ENCODE measurements at regions not wholly inside any gene's neighbourhood (a gene's known extent, or its start where the extent isn't known, plus 50 kb on each side); places are given as distances from the start of the nearest gene placed in this dataset.

DNA sequence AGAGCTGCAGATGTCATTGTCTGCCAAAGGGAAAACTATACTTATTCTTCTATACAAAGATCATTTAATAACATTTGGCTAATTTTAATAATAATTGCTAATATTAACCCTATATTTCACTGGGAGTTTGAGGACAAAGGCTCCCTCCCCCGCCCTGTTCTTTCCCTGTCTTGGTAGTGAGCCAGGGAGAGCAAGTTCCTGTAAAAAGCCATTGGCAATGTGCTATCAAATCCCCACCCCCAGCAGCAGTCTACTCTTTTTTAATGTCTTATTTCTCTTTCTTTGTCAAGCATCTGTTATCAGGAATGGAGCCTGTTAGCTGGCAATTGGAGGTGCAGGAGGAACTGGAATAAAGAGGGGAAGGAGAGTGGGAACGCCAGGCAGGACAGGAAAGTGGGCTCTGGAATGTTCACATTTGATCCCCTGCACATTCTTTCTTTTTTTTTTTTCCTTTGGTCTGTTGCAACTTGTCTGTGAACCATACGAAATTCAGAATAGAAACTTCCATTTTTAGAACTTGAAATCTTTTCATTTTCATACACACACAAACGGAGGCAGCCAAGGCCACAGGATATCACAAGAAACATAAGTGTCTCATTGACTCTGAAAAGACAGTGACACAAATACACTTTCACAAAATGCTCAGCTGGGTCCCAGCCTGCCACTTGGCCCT lies 664.8 kb upstream of the ZNF608 start:
- DNase-seq: no peak
- Mint-ChIP-seq H3K27ac (no peak overlapping the region), H3K36me3 (no peaks in the 10 kb centered on the region), H3K9me3 (peaks cover 0 to 4% (median 0%) of the 10 kb centered on the region in 6 donors), H3K27me3 (ENCODE audit: low read depth in 3 of 3) (no peaks in the 10 kb centered on the region), H3K4me1 (peaks cover 0 to 7% of the 10 kb centered on the region in 2 donors), H3K4me3 (no peak overlapping the region)

DNA sequence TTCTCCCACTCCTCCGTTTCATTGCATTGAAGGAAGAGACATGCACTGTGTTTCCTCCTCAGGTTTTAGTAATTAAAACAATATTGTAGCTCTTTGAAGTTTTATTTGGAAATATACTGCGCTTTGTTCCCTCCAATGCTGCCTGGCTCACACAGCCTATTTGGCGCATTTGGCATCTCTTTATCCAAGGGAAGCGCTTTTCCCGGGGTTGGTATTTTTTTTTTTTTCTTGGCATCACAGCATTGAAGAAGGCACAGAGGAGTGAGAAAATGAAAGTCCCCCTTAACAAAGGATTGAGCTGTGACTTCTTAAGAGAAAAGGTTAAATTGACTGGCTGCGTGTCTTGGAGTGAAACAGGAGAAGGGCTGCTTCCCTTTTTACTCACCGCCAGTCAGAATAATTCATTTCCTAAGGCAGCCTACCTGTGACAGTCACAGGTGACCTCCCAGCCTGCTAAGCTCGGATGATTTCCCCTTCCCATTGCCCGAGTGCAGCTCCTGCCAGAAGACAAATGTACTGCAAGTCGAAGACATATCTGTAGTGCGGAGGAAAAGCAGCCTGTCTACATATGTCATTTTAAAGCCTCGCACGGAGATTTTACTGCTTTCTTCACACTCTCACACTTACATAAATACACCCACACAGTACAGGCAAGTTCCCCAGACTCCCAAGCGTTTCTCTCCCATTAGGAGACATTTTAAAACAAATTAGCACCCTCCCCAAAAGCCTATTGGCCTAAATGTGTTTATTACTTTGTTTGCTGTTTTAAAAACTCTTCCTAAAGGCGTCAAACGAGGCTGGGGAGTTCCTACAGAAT lies 665.5 kb upstream of the ZNF608 start:
- Mint-ChIP-seq H3K4me3 (no peak overlapping the region), H3K9me3 (peaks cover 0 to 4% (median 0%) of the 10 kb centered on the region in 6 donors), H3K27me3 (ENCODE audit: low read depth in 3 of 3) (no peaks in the 10 kb centered on the region), H3K4me1 (peaks cover 0 to 7% of the 10 kb centered on the region in 2 donors), H3K36me3 (no peaks in the 10 kb centered on the region), H3K27ac (no peak overlapping the region)
- DNase-seq: no peak

DNA sequence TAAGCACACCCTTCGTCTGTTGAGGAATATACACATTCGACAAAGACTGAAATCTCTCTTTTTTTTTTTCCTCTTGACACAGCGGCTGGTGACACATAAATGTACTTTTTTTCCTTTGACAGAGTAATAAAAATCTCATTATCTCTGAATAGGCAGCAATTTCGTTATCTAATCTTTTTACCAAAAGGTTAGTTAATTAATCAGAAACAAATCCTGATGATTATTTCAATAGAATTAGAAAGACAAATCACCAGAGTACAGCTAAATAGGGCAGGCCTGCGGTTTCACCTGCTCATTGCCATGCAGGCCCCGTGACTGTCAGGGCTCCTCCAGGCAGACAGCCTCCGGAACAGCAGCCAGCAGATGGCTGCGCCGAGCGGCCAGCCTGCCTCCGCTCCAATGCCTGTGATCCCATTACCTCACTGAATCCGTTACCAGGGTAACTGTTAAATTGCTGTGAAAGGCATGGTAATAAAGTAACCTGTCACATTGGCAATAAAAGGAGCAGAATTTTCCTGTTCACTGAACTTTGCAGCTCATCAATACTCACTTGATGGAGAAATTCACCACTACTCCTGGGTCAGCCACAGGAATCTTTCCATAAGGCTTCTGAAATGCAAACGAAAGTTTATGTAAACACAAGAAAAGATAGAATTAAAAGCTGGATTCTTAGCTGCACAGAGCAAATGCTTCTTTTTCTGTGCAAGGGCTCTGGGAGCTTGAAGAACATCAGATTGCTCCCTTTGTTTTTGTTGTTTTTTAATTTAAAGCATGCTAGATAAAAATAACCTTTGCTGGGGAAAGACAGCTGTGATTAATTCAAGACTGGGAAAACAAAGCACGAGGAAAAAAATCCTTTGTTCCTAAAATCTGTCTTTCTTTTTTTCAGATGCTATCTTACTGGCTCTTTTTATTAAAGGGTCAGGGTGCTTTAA lies 666.4 kb upstream of the ZNF608 start:
- no peaks in the 10 kb centered on the region for H3K36me3 Mint-ChIP-seq
- DNase-seq: no peak
- H3K4me3 Mint-ChIP-seq: no peak overlapping the region
- peaks cover 0 to 2% (median 0%) of the 10 kb centered on the region in 3 donors for H3K27me3 Mint-ChIP-seq (ENCODE audit: low read depth in 3 of 3)
- H3K27ac Mint-ChIP-seq: no peak overlapping the region
- peaks cover 0 to 7% of the 10 kb centered on the region in 2 donors for H3K4me1 Mint-ChIP-seq
- no peaks in the 10 kb centered on the region for H3K9me3 Mint-ChIP-seq

DNA sequence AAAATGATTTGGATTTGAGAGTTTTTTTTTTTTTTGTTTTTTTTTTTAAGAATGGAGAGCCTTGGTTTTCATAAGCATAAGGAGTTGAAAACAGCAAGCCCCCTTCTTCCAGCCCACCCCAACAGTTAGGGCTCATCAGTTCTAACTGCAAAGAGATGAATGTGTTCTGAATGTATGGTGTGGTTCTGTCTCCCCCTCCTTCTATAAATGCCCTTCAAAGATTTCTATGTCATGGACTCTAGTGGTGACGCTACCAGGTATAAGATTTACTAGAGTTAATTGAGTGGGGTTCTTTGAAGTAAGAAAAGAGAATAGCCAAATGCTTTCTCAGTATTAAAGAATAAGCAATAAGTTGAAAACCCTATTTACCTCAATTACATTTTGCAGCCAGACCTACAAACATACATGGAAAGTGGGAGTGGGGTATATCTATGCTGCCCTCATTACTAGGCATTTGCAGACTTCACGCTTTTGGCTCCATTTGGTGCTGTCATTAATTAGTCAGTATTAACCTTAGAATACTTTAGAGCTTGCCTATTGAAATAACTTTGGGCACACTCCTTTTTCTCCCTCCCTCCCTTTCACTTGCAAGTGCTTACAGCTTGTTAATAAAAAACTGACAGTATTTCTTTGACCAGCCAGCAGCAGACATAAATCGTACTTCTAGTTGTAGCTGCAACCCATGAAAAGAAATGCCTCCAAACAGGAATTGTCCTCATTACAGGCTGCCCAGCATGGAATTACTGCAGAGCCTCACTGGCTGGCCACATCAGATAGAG lies 667.2 kb upstream of the ZNF608 start:
- Mint-ChIP-seq H3K4me3 (no peak overlapping the region), H3K4me1 (peaks cover 0 to 3% of the 10 kb centered on the region in 2 donors), H3K9me3 (no peaks in the 10 kb centered on the region), H3K27ac (no peak overlapping the region), H3K27me3 (ENCODE audit: low read depth in 3 of 3) (peaks cover 0 to 2% (median 0%) of the 10 kb centered on the region in 3 donors), H3K36me3 (no peaks in the 10 kb centered on the region)
- DNase-seq: no peak

DNA sequence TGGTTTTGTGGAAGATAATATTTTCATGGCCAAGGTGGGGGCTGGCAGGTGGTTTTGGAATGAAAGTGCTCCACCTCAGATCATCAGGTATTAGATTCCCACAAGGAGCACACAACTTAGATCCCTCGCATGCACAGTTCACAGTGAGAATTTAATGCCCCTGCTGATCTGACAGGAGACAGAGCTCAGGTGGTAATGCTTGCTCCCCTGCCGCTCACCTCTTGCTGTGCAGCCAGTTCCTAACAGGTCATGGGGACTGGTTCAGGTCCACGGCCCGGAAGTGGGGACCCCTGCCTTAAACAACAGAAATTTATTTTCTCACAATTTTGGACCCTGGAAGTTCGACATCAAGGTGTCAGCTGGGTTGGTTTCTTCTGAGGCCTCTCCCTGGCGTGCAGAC lies 668.7 kb upstream of the ZNF608 start:
- Mint-ChIP-seq H3K4me1 (no peaks in the 10 kb centered on the region), H3K27me3 (ENCODE audit: low read depth in 3 of 3) (peaks cover 0 to 2% (median 0%) of the 10 kb centered on the region in 3 donors), H3K4me3 (no peak overlapping the region), H3K27ac (no peak overlapping the region), H3K36me3 (no peaks in the 10 kb centered on the region), H3K9me3 (no peaks in the 10 kb centered on the region)
- no peak for DNase-seq

DNA sequence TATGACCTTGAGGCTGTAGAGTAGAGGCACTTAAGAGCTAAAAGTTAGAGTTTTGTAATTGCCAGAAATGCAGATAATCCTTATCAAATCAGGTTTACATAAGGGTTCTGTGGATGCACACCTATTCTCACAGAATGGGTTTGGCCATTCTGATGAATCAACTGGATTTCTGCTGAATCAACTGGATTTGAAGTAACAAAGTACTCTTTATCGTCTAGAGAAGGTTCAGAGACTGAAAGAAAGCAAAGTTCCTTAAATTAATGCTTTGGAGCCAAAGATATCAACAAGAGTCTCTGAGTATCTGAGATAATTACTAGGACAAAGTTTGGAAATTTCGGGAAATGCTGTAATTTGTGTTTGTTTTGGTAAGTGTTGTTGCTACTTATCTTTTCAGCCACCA lies 669.6 kb upstream of the ZNF608 start:
- no peak for DNase-seq
- peaks cover 0 to 2% (median 0%) of the 10 kb centered on the region in 3 donors for H3K27me3 Mint-ChIP-seq (ENCODE audit: low read depth in 3 of 3)
- no peak overlapping the region for H3K4me3 Mint-ChIP-seq
- H3K36me3 Mint-ChIP-seq: no peaks in the 10 kb centered on the region
- H3K4me1 Mint-ChIP-seq: no peaks in the 10 kb centered on the region
- H3K27ac Mint-ChIP-seq: no peak overlapping the region
- H3K9me3 Mint-ChIP-seq: no peaks in the 10 kb centered on the region

DNA sequence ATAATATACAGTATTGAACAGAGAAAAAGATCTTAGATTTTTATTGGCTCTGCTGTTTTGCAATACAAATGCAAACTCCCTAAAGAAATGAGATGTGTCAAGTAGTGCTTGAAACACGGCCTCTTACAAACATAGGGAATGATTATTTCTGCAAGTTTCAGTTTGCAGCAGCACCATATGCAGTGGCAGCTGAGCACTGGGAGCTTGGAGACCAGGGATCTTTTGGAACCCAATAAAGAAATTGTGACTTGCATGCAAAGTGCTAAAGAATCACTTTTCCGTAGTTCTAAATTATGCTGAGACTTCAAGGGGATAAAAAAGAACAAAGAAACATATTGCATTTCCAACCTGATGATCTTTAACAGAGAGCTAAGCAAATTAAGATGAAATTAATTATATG lies 674.6 kb upstream of the ZNF608 start:
- Mint-ChIP-seq H3K36me3 (no peaks in the 10 kb centered on the region), H3K4me3 (no peak overlapping the region), H3K9me3 (peaks cover 0 to 5% (median 0%) of the 10 kb centered on the region in 6 donors), H3K4me1 (no peaks in the 10 kb centered on the region), H3K27ac (no peak overlapping the region), H3K27me3 (ENCODE audit: low read depth in 3 of 3) (peaks cover 0 to 2% (median 0%) of the 10 kb centered on the region in 3 donors)
- DNase-seq: no peak

DNA sequence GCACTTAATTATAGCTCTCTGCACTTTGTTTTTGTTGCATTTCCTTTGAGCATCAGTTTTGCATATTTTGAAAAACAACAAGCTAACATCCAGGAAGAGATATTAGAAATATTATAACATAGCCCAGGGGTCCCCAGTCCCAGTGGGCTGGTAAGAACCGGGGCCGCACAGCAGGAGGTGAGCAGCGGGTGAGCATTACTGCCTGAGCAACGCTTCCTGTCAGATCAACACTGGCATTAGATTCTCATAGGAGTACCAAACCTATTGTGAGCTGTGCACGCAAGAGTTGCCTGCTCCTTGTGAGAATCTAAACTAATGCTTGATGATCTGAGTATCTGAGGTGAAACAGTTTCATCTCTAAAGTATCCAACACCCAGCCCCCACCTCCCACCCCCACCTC lies 675.9 kb upstream of the ZNF608 start:
- H3K27ac Mint-ChIP-seq: no peak overlapping the region
- no peak overlapping the region for H3K4me3 Mint-ChIP-seq
- H3K36me3 Mint-ChIP-seq: no peaks in the 10 kb centered on the region
- peaks cover 0 to 5% (median 0%) of the 10 kb centered on the region in 6 donors for H3K9me3 Mint-ChIP-seq
- peaks cover 0 to 2% (median 0%) of the 10 kb centered on the region in 3 donors for H3K27me3 Mint-ChIP-seq (ENCODE audit: low read depth in 3 of 3)
- H3K4me1 Mint-ChIP-seq: no peaks in the 10 kb centered on the region
- DNase-seq: no peak

DNA sequence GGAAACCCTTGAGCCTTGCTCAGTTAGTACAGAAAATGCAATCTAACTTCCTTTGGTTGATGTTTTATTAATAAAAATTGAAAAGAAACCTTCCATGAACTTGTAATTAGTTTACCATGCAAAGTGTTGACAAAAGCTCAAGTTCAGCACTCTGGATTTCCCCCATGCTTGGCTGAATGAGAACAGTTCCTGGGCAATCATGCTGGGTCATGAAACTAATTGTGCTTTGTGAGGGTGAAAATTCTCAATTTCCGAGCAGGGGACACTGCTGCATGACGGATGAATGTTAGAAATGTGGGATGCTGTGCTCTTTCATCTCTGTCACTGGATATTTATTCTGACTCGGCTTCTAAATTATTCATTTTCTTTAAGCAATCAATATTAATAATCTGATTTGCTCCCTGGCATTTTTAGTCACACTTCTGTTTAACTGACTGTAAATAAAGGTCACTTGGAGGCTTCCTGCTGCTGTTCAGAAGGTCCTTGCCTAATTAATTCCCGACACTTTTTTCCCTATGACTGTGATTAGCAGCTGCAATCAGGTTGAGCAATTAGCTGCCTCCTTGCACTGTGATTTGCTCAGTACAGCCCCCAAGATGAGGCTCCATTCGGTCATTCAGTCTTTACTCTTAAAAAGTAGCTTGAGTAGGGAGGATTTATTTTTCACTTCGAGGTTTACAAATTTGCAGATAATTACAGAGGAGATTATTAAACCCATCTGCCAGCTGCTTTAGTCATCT lies 678.1 kb upstream of the ZNF608 start:
- no peak overlapping the region for H3K4me3 Mint-ChIP-seq
- peaks cover 0 to 10% (median 0%) of the 10 kb centered on the region in 6 donors for H3K9me3 Mint-ChIP-seq
- DNase-seq: no peak
- no peaks in the 10 kb centered on the region for H3K4me1 Mint-ChIP-seq
- H3K27me3 Mint-ChIP-seq (ENCODE audit: low read depth in 3 of 3): no peaks in the 10 kb centered on the region
- no peak overlapping the region for H3K27ac Mint-ChIP-seq
- H3K36me3 Mint-ChIP-seq: no peaks in the 10 kb centered on the region

DNA sequence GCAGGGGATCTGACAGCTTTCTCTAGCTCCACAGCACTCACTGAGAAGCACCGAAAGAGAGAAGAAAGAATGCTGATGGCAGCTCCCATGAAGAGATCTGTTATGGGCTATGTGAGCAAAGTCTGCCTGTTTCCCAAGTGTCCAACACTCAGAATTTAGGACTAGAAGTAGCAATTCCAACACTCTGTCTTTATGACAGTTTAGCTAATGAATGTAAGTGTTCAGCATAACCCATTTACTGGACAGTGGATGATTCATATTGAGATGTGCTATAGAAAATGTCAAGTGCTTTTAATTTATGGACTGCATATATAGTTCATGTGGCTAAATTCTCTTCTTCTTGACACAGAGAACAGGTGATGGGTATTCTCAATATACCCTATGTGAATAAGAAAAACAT lies 683.1 kb upstream of the ZNF608 start:
- no peak for DNase-seq
- Mint-ChIP-seq H3K4me3 (no peak overlapping the region), H3K9me3 (peaks cover 0 to 14% (median 2%) of the 10 kb centered on the region in 6 donors), H3K36me3 (no peaks in the 10 kb centered on the region), H3K27me3 (ENCODE audit: low read depth in 3 of 3) (no peaks in the 10 kb centered on the region), H3K4me1 (no peaks in the 10 kb centered on the region), H3K27ac (no peak overlapping the region)

DNA sequence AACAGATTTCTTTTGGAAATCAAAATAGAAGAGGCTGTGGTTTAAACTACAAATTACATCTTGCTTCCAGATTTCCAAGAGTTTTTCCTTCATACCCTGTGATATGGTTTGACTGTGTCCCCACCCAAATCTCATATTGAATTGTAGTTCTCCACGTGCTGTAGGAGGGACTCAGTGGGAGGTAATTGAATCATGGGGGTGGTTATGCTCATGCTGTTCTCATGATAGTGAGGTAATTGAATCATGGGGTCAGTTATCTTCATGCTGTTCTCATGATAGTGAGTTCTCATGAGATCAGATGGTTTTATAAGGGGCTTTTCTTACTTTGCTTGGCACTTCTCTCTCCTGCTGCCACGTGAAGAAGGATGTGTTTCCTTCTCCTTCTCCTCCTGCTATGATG lies 687.0 kb upstream of the ZNF608 start:
- Mint-ChIP-seq H3K27me3 (ENCODE audit: low read depth in 3 of 3) (no peaks in the 10 kb centered on the region), H3K27ac (no peak overlapping the region), H3K36me3 (no peaks in the 10 kb centered on the region), H3K4me1 (no peaks in the 10 kb centered on the region), H3K9me3 (peaks cover 0 to 8% (median 2%) of the 10 kb centered on the region in 6 donors), H3K4me3 (no peak overlapping the region)
- no peak for DNase-seq

DNA sequence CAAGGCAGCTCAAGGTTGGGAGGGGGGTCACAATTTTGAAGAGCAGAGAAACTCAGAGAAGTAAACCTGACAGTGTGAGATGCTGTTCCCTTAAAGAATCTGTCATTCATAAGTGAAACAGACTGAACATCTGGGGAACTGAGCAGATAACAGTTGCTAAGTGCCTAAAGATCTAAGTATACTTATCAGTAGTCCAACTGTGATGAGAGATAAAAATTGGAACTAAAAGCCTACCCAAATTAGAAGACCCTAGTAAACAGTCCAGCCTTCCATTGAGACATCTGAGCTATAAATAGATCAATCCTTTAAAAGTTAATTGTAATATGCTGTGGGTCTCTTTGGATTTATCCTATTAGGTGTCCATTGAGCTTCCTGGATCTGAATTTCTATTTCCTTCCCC lies 692.8 kb upstream of the ZNF608 start:
- H3K27ac Mint-ChIP-seq: no peak overlapping the region
- peaks cover 11 to 36% (median 20%) of the 10 kb centered on the region in 6 donors for H3K9me3 Mint-ChIP-seq
- no peak for DNase-seq
- H3K4me1 Mint-ChIP-seq: no peaks in the 10 kb centered on the region
- H3K36me3 Mint-ChIP-seq: peaks cover 0 to 3% (median 0%) of the 10 kb centered on the region in 3 donors
- H3K27me3 Mint-ChIP-seq (ENCODE audit: low read depth in 3 of 3): peaks cover 0 to 2% (median 0%) of the 10 kb centered on the region in 3 donors
- no peak overlapping the region for H3K4me3 Mint-ChIP-seq
